GM03348 (cell line): ENCODE measurements at regions not wholly inside any gene's neighbourhood (a gene's known extent, or its start where the extent isn't known, plus 50 kb on each side); places are given as distances from the start of the nearest gene placed in this dataset.

Experiments
- DNase-seq: peaks from one replicate; pipeline ENCODE4 v3.0.0; 2012; ENCODE audit warnings: low spot score

DNA sequence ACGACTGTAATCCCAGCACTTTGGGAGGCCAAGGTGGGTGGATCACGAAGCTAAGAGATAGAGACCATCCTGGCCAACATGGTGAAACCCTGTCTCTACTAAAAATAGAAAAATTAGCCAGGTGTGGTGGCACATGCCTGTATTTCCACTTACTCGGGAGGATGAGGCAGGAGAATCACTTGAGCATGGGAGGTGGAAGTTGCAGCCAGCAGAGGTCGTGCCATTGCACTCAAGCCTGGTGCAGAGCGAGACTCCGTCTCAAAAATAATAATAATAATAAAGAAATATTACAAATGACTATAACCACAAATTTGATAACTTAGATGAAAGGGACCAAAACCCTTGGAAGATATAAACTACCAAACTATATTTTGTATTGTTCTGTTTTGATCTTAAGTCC is 226.3 kb upstream of the GULP1 start:
- DNase-seq, result no peak

DNA sequence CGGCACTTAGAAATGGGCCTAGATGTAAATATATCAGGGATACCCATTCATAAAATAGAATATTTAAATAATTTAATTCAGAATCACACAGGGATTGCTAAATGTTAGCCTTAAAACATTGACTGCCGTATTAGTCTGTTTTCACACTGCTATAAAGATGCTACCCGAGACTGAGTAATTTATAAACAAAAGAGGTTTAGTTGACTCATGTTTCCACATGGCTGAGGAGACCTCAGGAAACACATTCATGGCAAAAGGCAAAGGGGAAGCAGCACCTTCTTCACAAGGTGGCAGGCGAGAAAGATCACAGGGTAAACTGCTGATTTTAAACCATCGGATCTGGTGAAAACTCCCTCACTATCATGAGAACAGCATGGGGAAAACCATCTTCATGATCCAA is 223.6 kb upstream of the GULP1 start:
- DNase-seq, result no peak

DNA sequence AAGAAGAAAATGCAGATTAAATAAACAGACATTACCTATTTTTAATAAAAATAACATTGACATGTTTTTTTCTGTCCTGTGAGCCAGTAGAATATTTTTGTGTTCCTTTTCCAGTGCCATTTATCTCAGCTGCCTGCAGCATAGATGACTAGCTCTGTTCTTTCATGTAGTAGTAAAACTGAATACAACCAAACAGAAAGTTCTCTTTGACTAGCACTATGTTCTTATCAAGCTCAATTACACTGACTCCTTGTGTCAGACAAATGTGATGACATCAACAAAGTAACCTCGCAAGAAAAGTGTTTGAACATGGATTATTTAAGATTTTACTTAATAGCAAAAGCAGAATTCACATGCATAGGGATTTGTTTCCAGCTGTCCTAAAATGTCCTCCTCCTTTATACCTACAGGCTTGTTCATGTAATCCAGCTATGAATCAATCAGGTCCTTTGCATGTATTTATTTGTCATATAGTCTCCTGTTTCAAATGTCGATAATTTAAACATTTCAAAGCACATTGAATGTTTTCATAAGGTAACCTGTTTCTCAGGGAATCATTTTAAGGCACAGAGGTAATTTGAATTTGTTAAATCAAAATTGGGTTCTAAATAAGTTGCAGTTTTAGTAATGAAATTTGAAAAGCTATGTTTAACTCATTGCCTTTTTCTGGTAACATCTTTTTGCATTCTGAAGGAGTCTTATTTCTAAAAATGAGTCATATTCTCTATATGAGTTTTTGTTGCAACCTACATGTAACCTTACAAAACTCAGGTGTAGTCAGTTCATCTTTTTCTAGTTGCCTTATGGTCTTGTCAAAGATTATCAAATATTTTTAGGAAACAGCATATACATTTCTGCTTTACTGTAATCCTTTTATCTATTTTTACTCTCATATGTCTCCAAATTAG is 215.3 kb upstream of the GULP1 start:
- DNase-seq, result no peak

DNA sequence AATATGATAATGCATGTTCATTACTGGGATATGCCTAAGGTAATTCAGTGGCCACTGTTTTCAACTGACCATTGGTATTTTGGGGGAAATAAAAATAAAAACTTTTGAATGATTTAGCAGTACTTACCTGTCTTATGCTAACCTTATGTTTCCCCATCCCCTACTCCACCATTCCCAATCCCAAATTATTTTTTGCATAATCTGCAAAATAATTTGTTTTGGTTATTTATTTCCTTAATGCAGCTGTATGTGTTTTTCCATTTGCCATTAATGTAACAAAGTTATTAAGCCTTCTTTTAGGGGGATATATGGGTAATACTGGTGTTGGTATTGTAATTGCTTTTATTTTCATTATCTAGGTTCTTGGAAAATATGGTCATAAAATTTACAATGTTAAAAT is 213.9 kb upstream of the GULP1 start:
- DNase-seq, result no peak

DNA sequence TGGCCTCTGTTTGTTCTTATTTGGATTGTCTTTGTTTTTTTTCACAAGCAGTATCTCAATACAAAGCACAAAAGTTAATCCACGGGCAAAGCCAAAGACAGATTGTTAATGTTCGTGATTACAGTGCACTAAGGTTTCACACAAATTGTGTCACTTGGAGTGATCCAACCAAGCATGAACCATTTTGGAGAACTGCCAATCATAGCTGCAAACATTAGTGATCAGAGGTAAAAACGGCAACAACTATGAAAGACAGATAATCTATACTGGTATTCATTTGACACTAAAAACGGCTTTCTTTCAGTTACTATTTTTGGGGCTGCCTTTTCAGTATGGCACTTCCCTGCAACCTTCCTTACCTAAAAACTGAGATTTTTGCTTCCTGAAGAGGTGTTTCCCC is 213.1 kb upstream of the GULP1 start:
- DNase-seq, result no peak

DNA sequence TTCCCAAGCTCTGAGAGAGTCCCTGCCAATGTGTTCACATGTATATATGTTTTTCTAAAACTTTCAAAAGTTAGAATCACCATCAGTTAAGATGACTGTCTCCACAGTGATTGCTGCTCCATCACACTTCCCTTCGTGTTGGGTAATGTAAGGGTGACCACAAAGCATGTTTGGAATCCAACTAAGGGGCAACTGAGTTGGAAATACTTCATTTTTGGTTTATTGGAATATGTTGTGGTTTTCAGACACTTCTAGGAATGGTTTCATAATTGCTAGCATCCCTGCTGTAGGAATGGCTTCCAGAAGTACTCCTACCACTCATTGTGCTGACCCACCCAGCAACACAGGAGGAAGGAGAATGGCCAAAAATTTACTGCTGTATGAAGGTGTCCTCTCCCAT is 212.5 kb upstream of the GULP1 start:
- DNase-seq, result peak; percentile 73

DNA sequence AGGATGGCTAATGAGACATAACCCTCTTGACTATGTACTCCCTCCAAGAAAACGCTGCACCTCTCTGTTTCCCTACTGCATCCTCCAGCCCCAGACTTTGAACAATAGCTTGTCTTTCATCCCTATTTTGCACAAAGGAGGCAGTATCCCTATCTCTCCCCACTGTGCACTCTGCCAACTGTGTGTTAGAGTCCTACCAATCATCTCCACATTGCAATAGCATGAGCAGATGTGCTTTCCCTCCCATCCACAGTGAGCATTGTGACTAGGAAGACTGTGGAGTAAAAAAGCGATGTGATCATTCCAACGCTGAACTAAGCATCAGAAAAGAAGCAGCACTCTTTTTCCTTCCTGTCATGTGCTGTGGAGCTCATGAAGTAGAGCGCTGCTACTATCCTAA is 206.3 kb upstream of the GULP1 start:
- no peak for DNase-seq

DNA sequence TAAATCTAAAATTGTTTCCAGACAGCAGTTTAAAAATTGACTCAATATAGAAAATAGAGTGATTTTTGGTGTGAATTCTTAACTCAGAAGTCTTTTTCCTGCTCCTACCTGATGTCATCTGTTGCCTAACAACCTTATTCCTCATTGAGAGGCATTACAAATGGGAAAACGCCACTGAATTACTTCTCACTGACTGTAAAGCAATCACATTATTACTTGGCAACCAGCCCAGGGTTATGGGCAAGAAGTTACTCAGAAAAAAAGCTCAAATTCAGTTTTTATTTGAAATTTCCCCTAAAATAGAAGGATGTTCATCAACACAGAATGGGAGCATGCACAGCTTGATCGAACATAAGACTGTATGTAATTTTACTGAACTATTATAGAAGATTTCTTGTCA is 201.8 kb upstream of the GULP1 start:
- DNase-seq, result no peak

DNA sequence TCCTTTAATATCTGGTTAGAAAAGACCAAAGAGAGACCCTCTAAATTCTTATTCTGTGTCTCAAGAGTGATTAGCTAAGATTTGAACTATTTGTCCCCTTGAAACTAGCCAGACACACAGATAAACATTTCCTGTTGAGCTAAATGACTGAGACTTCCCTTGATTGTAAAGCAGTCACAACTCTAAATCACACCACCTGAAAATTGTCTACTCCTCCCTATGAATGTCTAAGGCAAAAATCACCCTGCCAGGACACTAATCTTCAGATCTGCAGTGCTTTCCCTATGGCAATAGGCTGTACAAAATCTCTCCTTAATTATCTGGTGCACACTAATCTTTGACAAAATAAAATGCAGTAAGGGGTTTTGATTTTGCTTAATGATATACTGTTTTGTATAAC is 200.5 kb upstream of the GULP1 start:
- no peak for DNase-seq

DNA sequence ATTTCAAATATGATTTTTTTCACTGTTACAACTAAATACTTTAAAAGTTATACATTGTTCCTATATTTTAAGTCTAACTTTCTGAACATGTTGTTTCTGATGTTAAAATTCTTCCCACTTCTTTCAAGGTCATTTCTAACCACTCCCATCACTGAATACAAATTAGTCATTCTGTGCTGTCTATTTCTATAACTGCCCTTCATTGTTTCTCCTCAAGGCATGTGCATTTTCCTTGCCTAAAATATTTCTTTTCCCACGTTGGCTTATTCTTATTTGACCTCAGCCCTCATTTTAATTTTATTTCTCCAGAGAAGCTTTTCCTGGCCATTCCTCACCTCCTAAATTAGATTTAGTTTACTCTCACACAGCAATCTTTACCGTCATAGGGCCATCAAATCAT is 198.9 kb upstream of the GULP1 start:
- no peak for DNase-seq

DNA sequence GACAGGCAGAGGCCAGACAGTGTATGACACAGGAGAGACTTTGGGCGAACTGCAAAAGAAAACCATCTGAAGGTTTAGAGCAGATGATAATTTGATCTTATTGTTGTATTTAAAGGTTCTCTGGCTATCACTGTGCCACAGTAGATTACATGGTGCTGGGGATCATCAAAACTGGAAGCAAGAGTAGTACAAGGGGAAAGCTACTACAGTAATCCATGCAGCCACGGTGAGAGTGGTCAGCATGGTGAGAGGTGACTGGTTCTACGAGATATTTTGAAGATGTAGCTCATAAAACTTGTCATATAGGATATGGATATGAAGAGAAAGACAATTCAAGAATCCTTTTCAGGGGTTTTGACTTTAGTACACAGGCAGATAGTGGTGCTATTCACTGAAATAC is 194.8 kb upstream of the GULP1 start:
- DNase-seq, result no peak

DNA sequence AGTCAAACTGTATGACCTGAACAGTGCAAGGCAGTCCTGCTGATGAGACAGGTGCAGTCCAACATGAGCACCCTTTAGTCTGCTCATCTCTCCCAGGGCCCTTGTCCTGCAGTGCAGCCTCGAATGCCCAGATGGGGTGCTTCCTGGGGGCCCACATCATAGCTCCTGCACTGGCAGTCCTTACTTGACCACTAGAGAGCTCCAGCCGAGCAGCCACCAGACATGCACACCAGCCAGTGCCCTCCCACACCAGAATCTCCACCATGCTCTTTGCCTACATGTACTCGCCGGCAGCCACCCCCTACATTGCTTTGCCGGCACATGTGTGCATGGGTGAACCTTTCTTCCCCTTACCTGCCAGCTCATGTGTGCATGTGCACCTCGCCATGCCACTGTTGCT is 188.8 kb upstream of the GULP1 start:
- no peak for DNase-seq

DNA sequence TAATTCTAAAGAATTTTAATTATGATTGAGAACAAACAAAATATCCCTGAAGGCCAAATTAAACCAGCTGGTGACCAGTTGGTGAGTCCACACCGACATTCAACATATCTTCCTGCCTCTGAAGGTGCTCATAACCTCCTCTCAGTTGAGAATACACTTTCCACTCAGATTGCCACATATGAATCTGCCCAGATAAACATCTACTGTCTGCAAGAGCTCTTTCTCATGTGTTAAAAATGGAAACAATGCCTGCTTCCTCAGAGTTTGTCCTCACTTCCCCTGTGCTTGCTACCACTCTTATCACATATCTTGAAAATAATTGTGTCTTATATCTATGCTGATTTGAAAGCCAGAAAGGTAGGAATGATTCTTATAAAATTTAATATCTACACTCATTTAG is 177.7 kb upstream of the GULP1 start:
- DNase-seq, result peak; percentile 56

DNA sequence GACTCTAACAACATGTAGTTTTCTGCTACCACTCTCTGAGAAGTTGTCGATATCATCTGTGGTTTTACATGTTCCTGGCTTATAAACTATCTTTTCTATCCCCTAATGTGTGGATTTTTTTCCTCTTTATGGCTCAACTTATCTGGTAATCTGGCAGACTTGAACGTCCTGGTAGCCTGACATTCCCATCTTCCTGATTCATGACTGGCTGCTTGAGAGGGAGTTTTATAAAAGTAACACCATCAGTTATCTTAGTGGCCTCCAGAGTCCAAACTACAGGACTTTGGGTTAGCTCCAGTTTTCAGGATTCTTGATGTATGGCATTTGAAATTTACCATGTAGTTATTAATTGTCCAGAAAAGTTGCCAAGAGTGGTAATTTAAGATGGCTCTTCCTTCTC is 174.0 kb upstream of the GULP1 start:
- no peak for DNase-seq

DNA sequence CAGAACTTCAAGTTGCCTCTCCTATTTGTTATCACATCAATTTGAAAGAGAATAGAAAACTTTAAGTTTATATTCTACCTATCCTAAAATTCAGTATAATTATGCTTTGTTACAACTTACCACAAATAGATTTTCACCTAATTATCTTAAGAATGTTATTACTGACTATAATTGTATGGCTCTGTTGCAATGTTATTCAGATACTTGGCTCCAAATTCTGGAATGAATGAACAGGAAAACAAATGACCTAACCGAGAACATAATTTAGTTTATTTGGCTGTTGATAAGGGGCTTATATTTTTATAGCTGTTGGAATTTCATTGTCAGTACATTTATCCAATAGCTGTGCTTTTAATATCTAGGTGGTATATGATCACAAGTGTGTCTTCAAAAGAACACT is 173.2 kb upstream of the GULP1 start:
- DNase-seq, result no peak

DNA sequence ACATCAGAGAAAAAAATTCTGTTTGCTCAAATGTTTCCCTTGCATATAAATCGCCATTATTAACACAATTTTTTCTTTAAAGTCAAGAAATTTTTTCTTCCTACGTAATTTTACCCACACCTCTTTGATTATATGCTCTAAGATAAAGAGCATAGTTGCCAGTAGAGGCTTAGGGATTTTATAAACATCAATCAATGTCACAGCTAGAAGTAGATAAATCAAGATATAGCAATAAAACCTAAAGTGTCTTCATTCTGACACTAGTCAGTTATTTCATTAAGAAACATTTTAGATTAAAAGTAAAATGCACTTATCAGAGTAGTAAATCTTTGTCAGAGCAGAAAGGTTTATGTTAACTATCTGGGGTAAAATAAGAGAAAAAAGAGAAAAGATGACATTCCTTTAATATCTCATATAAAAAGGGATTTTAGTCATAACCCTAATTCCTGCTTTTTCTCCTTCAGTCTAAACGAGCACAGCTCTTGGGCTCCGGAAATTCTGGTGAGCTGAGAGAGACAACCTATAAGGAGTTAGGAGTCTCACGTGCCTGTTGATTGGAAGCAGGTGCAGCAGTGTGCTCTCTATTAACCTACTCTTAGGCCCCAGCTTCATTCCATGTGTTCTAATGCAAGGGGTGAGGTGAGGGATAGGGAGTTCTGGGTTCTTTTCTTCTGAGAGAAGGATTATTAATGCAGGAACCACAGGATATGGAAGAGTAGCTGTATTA is 172.4 kb upstream of the GULP1 start:
- no peak for DNase-seq

DNA sequence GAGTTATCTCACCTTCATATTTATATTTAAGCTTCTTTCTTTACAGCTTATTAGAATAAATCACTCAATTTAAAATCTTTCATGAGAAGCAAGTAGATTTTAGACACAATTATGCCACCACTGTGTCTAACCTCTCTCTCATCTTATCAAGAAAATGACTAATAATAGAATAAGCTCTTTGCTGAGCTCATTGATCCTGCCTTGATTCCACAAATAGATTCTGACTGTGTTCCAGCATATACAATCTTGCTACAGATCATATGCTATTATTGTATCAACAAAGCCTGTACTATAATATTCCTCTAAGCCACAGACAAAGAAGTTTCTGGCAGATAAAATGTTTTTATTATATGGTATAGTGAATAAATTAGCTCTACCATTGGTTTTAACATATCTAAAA is 168.7 kb upstream of the GULP1 start:
- no peak for DNase-seq

DNA sequence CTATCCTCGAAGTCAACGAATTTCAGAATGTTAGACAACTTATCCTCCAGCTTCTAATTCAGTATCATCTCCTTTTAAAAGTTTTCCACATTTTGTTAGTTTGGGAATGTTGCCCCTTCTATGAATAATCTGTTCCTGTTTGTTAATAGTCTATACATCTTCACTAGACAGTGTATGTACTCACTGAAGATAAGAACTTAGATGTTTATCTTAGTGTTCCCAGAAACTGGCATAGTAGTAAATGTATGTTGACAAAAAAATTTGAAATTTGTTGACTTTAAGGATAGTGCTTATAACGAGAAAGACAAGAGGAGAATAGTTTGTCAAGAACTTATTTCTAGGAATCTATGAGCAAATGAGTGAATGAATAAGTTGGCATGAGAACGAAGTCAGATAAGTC is 162.0 kb upstream of the GULP1 start:
- DNase-seq, result no peak

DNA sequence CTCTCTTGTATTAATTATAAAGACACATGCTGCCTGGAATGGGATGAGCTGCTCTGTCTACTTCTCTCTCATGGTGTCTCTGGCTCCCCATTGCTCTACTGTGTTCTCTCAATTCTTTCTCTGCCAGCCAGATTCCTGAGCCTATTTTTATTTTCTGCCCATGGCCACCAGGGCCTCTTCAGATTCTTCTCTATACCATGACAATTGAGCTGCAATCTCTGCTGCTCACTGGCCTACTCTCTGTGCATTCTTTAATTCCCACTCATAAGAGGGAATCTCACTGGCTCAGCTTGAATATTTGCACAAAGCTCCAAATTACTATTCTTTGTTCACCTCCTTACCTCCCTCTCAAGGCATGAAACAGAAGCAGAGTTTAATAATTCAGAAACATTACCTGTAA is 161.4 kb upstream of the GULP1 start:
- DNase-seq, result no peak

DNA sequence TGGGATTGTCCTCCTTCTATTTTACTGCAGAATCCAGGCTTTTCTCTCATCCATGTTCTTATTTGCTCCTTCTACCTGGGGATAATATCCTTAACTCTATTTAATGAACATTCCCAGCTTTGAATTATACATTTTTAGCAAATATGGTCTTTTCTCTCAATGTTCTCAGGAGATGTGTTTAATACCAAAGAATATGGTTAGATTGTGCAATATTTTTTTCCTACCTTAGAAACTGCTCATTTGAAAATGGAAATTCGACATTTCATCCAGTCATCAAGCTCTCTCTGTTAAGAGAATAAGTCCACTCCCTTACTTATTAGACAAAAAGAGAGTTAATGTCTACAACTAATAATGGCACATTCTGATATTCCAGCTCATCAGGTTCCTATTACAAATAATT is 160.4 kb upstream of the GULP1 start:
- DNase-seq, result no peak

DNA sequence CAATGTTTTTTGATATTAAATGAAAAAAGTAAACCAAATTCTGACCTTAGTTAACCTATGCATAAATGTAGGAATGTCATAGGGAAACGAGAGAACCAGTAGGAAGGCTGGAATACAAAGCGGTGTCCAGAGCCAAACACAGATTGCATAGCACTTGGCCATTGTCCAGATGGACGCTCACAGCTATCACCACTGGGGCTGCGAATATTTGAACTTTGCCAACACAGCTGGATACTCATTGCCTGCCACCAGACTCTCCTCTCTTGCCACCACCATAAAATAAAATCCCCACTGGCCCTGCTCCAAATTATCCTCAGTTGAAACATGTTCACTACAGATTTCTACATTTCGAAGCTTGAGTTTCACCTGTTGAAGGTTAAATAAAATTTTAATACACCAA is 159.3 kb upstream of the GULP1 start:
- no peak for DNase-seq

DNA sequence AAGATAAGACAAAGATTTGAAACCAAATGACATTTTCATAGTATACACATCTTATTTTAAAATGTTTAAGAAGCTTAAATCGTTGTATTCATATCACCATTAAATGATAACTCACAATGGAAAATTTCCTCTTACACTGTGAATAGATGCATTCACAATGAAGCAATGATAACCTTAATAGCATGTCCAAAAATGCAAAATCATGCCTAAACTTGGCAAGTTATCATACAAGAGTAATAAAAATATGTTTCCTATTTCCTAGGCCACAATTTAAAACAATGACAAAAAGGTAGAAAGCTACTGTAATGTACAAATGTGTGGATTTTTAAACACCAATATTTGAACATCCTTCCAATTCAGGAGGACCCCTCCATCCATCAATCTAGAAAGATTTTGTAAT is 157.4 kb upstream of the GULP1 start:
- DNase-seq, result no peak

DNA sequence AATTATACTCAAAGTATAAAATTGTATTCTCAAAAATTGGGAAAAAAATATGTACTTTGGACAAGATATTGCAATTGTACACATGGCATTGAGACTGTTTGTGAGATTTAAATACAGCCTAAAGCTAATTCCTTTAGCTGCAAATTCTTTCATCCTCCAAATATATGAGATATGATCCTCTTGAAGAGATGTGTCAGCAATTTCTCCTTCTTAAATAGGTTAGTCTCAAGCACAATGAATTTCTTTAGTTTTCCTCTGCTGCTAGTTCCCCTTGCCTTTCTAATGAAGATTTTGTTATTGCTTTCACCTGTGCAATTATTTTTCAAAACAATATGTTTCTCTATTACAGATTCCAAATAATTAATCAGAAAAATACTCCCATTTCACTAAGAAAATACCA is 153.4 kb upstream of the GULP1 start:
- DNase-seq, result no peak

DNA sequence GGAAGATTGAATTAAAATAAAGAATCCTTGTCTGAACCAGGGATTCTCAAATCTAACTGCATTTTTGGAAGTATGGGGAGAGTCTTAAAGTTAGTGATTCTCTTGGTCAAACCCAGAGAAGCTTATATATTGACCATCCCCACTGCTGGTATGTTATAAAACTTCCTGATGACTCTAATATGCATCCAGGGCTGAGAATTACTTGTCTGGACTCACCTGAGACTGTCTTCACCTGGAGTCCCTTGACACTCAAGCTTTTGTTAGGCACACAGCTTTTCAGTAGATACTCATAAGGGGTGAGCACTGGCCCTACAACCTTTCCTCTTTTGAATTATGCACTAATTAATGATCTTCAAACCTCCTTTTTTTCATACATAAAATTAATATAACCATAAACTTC is 149.6 kb upstream of the GULP1 start:
- no peak for DNase-seq
